Thoracic aorta (tissue), 2 donors: ENCODE measurements at regions not wholly inside any gene's neighbourhood (a gene's known extent, or its start where the extent isn't known, plus 50 kb on each side); places are given as distances from the start of the nearest gene placed in this dataset.
A peak's percentile ranks its signal among the peaks of the same experiment; 100 is the strongest.

Source experiments
- ATAC-seq: fragments of 150-250 bp; one replicate; pipeline ENCODE4 v1.8.0; 2017; ENCODE audit warnings: low read depth; ENCODE audit not compliant: insufficient number of reproducible peaks, low FRiP score
- DNase-seq: peaks from one replicate; pipeline ENCODE4 v3.0.0-alpha.2; 2020; ENCODE audit warnings: low spot score
- H3K27ac ChIP-seq, 2 donors: fragments of 200-600 bp; sonication (generic); 1 replicate in 1 of 2; 2 replicates in 1 of 2; pipeline ENCODE4 v1.5.1; 2016; ENCODE audit warnings: mild to moderate bottlenecking in 2 of 2, moderate library complexity in 2 of 2
- H3K27me3 ChIP-seq: fragments of 200-600 bp; sonication (generic); replicated peaks from 2 replicates; pipeline ENCODE4 v1.6.0; 2016; ENCODE audit warnings: mild to moderate bottlenecking; ENCODE audit not compliant: insufficient read depth
- H3K36me3 ChIP-seq: fragments of 200-600 bp; sonication (generic); one replicate; pipeline ENCODE4 v1.5.1; 2016
- H3K4me1 ChIP-seq, 2 donors: fragments of 200-600 bp; sonication (generic); 1 replicate in 1 of 2; 2 replicates in 1 of 2; pipeline versions ENCODE4 v1.5.1 to v1.6.0; 2016; ENCODE audit warnings: low read depth in 2 of 2, mild to moderate bottlenecking in 1 of 2; ENCODE audit not compliant: control insufficient read depth in 1 of 2
- H3K4me3 ChIP-seq: fragments of 200-600 bp; sonication (generic); 2 replicates; pipeline ENCODE4 v1.5.1; 2016; ENCODE audit warnings: mild to moderate bottlenecking
- H3K9me3 ChIP-seq: fragments of 200-600 bp; sonication (generic); 2 replicates; pipeline ENCODE4 v1.5.1; 2016
- TF ChIP-seq, protein P1 (sequence below): fragments of 200-600 bp; sonication (generic); IDR thresholded peaks from one replicate; pipeline ENCODE4 v1.5.1; 2019; ENCODE audit warnings: antibody characterized with exemption

- DNase-seq (no peak), ATAC-seq (no peak)
- Histone ChIP-seq H3K4me1 (no peaks in the 10 kb centered on the region), H3K27ac (no peak overlapping the region), H3K4me3 (no peak overlapping the region), H3K9me3 (no peaks in the 10 kb centered on the region), H3K36me3 (no peaks in the 10 kb centered on the region), H3K27me3 (no peaks in the 10 kb centered on the region)
- TF ChIP-seq, protein P1, sequence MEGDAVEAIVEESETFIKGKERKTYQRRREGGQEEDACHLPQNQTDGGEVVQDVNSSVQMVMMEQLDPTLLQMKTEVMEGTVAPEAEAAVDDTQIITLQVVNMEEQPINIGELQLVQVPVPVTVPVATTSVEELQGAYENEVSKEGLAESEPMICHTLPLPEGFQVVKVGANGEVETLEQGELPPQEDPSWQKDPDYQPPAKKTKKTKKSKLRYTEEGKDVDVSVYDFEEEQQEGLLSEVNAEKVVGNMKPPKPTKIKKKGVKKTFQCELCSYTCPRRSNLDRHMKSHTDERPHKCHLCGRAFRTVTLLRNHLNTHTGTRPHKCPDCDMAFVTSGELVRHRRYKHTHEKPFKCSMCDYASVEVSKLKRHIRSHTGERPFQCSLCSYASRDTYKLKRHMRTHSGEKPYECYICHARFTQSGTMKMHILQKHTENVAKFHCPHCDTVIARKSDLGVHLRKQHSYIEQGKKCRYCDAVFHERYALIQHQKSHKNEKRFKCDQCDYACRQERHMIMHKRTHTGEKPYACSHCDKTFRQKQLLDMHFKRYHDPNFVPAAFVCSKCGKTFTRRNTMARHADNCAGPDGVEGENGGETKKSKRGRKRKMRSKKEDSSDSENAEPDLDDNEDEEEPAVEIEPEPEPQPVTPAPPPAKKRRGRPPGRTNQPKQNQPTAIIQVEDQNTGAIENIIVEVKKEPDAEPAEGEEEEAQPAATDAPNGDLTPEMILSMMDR = no peak
These were observed 300.5 kb upstream of the SEMA3A start for GRCh38 chr7:84495128-84495527.

DNA sequence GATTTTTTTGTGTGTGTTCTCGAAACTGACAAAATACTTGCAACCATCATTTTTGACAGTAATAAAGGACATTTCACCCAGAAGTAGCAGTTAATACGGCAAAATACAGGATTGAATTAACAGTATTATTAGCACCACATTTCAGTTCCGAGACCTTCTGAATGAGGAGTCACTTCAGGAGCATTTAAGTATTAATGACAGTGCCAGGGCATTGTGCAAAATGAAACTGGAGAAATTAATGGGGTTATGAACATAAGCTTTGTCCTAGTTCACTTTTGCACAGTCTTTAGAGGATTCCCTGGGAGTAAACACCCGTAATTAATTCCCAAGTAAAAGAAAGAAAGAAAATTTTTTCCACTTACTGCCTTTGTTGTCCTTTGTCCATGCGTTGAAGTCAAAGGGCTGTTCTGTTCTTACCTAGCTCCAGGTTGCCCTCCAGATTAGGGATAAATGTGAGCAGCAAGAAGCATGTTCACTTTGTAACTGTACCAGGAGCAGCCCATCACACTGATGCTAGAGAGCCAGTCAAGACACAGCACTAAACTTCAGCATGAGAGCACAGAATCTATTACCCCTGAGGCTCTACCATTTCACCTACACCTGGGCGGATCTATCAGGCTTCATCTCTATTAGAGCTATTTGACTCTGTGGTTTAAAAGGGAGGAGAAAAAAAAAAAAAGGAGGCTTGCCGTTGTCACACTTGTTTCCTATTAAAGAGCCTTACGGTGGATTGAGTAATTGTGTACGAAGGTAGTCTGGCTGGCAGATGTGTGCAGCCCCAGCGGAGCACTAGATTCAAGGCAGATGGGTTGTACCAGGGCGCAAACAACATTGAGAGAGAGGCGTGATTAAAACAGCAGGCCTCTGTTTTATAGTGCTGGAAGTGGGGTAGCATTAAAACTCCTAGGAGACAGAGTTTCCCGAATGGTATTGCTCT, 297.8 kb upstream of the SEMA3A start:
- Histone ChIP-seq H3K4me3 (no peak overlapping the region), H3K27me3 (no peaks in the 10 kb centered on the region), H3K27ac (no peak overlapping the region), H3K9me3 (no peaks in the 10 kb centered on the region), H3K36me3 (no peaks in the 10 kb centered on the region), H3K4me1 (no peaks in the 10 kb centered on the region)
- no peak for DNase-seq
- ATAC-seq = no peak
- TF ChIP-seq, protein P1 = no peak

DNA sequence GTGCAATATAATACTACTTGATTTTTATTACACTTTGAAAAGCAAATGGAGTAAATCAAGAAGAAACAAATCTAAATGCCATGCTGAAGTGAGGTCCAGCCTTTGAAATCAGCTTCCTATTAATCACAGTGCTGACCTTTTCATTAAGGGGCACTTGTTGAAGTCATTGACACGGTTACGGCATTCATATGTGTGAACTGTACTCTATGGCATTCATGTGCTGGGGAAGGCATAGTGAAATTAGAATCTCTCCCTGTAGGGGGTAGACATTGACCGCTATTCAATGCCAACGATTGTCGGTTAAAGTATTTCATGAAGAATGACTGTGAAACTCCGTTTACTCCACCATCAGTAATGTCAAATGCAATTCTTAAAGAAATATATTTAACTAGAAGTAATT, 296.1 kb upstream of the SEMA3A start:
- H3K4me3 ChIP-seq = no peak overlapping the region
- TF ChIP-seq, protein P1 = peak; percentile 57
- H3K27ac ChIP-seq = no peak overlapping the region
- H3K27me3 ChIP-seq = no peaks in the 10 kb centered on the region
- H3K4me1 ChIP-seq = no peaks in the 10 kb centered on the region
- H3K36me3 ChIP-seq = no peaks in the 10 kb centered on the region
- no peak for DNase-seq
- no peaks in the 10 kb centered on the region for H3K9me3 ChIP-seq
- ATAC-seq = no peak

DNA sequence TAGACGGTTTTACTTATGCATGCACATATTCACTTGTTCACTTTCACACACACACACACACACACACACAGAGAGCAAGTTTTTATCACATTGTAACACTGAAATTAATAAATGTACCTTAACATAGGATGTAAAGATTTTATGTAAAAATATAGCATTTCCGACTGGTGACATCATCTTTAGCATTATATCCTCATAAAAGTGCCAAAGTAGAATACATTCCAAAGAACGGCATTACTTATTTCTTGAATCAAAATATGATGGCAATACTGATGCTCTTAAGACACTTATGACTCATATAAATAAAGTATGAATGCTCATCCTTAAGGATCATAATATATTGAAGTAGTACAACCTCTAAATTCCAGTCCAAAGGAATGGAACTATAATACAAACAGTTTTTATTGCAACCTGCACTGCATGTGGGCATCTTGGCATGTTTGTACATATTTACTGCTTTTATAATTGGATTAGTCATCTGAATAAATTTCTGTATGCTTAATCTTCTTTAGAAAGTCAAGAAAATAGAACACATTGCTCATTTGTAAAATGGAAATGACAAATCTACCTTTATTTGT, 290.0 kb upstream of the SEMA3A start:
- Histone ChIP-seq H3K4me3 (no peak overlapping the region), H3K27me3 (no peaks in the 10 kb centered on the region), H3K4me1 (no peaks in the 10 kb centered on the region), H3K27ac (no peak overlapping the region), H3K9me3 (no peaks in the 10 kb centered on the region), H3K36me3 (no peaks in the 10 kb centered on the region)
- TF ChIP-seq, protein P1 = no peak
- DNase-seq (no peak), ATAC-seq (no peak)

- DNase-seq (no peak), ATAC-seq (no peak)
- Histone ChIP-seq H3K4me3 (no peak overlapping the region), H3K27ac (no peak overlapping the region), H3K36me3 (no peaks in the 10 kb centered on the region), H3K4me1 (no peaks in the 10 kb centered on the region), H3K9me3 (no peaks in the 10 kb centered on the region), H3K27me3 (no peaks in the 10 kb centered on the region)
- TF ChIP-seq, protein P1 = no peak
These were observed 287.9 kb upstream of the SEMA3A start for GRCh38 chr7:84482476-84482875.
